GM12878 (cell line): ENCODE measurements at regions not wholly inside any gene's neighbourhood (a gene's known extent, or its start where the extent isn't known, plus 50 kb on each side); places are given as distances from the start of the nearest gene placed in this dataset.

Experiments used
- CTCF ChIP-seq, 3 experiments: IDR thresholded peaks in 2 of 3; conservative IDR thresholded peaks in 1 of 3; 2 replicates each; pipeline ENCODE4 v1.5.1; 2011; ENCODE audit warnings: low read depth in 3 of 3, low read length in 3 of 3, mild to moderate bottlenecking in 3 of 3, control low read depth in 2 of 3, moderate library complexity in 2 of 3, inconsistent platforms in 1 of 3, mixed read lengths in 1 of 3; ENCODE audit not compliant: control insufficient read depth in 2 of 3, insufficient read depth in 1 of 3; ENCODE audit errors: extremely low read depth in 1 of 3
- E2F8 ChIP-seq: fragments of 450-650 bp; IDR thresholded peaks from 2 replicates; pipeline ENCODE4 v1.6.1; 2018; ENCODE audit warnings: mild to moderate bottlenecking, low read depth, moderate library complexity; ENCODE audit not compliant: partially characterized antibody
- ETV6 ChIP-seq, 2 experiments: fragments of 450-650 bp in 1 of 2; IDR thresholded peaks in 1 of 2; conservative IDR thresholded peaks in 1 of 2; 2 replicates each; pipeline ENCODE4 v1.6.1; 2014; ENCODE audit warnings: antibody characterized with exemption in 1 of 2, borderline replicate concordance in 1 of 2, low read depth in 1 of 2, mild to moderate bottlenecking in 1 of 2, moderate library complexity in 1 of 2
- IKZF2 ChIP-seq, 2 experiments: fragments of 450-650 bp; IDR thresholded peaks; 2 replicates each; pipeline ENCODE4 v1.6.1; 2017; ENCODE audit warnings: mild to moderate bottlenecking in 2 of 2, moderate library complexity in 2 of 2
- IRF4 ChIP-seq: IDR thresholded peaks from 2 replicates; pipeline ENCODE4 v1.6.1; 2011; ENCODE audit warnings: low read depth, low read length
- RB1 ChIP-seq: fragments of 450-650 bp; formaldehyde crosslinking; IDR thresholded peaks from 2 replicates; pipeline ENCODE4 v1.6.1; 2017; ENCODE audit warnings: mild to moderate bottlenecking, borderline replicate concordance
- RELB ChIP-seq: fragments of 450-650 bp; IDR thresholded peaks from 2 replicates; pipeline ENCODE4 v1.6.1; 2017; ENCODE audit warnings: low read depth, mild to moderate bottlenecking, moderate library complexity
- ZNF274 ChIP-seq: IDR thresholded peaks from one replicate; pipeline ENCODE4 v1.8.0; 2011; ENCODE audit not compliant: insufficient read length, insufficient read depth
- ZNF384 ChIP-seq: IDR thresholded peaks from 2 replicates; pipeline ENCODE4 v1.6.1; 2012; ENCODE audit warnings: low read depth, mild to moderate bottlenecking, low read length, improper control_type of control experiment, borderline replicate concordance

- no peak for TF ChIP-seq ZNF274
- no peak for TF ChIP-seq IRF4
- no peak for TF ChIP-seq ZNF384
- no peak for TF ChIP-seq ETV6 (conservative IDR thresholded peaks at IDR 0.05 in 1 of 2, IDR thresholded peaks at IDR 0.05 in 1 of 2; ENCODE audit: borderline replicate concordance in 1 of 2, low read depth in 1 of 2)
- TF ChIP-seq CTCF (IDR thresholded peaks at IDR 0.05 in 2 of 3, conservative IDR thresholded peaks at IDR 0.05 in 1 of 3; ENCODE audit: control insufficient read depth in 2 of 3, extremely low read depth in 1 of 3, insufficient read depth in 1 of 3, low read depth in 3 of 3, low read length in 3 of 3), result no peak
- no peak for TF ChIP-seq IKZF2 (IDR thresholded peaks at IDR 0.05)
- TF ChIP-seq E2F8, result no peak
- TF ChIP-seq RELB, result no peak
- TF ChIP-seq RB1, result no peak
Observed at GRCh38 chr22:46041642-46042041, 64.7 kb upstream of the WNT7B start (continued).
